Activated naive CD4-positive, alpha-beta T cell treated with anti-CD3 and anti-CD28 coated beads, Interleukin-2, amount 50 U/mL, for 24 hours (primary cell): ENCODE measurements at regions not wholly inside any gene's neighbourhood (a gene's known extent, or its start where the extent isn't known, plus 50 kb on each side); places are given as distances from the start of the nearest gene placed in this dataset.

Experiments
- H3K27ac Mint-ChIP-seq: one replicate; pipeline ENCODE4 v1.8.0; 2021; ENCODE audit warnings: mild to moderate bottlenecking, mixed read lengths
- H3K27me3 Mint-ChIP-seq: one replicate; pipeline ENCODE4 v1.8.0; 2021; ENCODE audit warnings: mixed read lengths
- H3K36me3 Mint-ChIP-seq: one replicate; pipeline ENCODE4 v1.8.0; 2021; ENCODE audit warnings: mixed read lengths
- H3K4me1 Mint-ChIP-seq: one replicate; pipeline ENCODE4 v1.8.0; 2021; ENCODE audit warnings: mixed read lengths
- H3K4me3 Mint-ChIP-seq: one replicate; pipeline ENCODE4 v1.8.0; 2021; ENCODE audit warnings: mild to moderate bottlenecking, mixed read lengths
- H3K9me3 Mint-ChIP-seq: one replicate; pipeline ENCODE4 v1.8.0; 2021; ENCODE audit warnings: mixed read lengths

DNA sequence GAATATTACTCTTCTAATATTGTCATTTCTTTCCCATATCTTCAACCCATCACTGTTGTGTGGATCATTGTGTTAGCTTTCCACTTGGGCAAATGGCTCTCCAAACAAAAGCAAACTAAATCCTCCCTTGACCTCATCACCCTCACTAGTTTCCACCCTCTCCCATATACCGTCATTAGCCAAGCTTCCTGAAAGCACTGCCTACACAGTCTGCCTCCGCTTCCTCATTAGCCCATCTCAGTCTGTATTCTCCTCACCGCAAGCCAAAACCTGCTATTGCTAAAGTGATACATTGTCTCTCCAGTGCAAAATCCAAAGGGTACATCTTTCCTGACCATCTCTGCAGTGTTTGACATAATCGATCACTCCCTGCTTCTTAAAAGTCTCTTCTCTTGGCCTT is 212.6 kb downstream of the CLIC5 start:
- H3K4me1 Mint-ChIP-seq: no peaks in the 10 kb centered on the region
- H3K9me3 Mint-ChIP-seq: no peaks in the 10 kb centered on the region
- no peak overlapping the region for H3K27ac Mint-ChIP-seq
- H3K4me3 Mint-ChIP-seq: no peak overlapping the region
- H3K36me3 Mint-ChIP-seq: no peaks in the 10 kb centered on the region
- H3K27me3 Mint-ChIP-seq: no peaks in the 10 kb centered on the region

DNA sequence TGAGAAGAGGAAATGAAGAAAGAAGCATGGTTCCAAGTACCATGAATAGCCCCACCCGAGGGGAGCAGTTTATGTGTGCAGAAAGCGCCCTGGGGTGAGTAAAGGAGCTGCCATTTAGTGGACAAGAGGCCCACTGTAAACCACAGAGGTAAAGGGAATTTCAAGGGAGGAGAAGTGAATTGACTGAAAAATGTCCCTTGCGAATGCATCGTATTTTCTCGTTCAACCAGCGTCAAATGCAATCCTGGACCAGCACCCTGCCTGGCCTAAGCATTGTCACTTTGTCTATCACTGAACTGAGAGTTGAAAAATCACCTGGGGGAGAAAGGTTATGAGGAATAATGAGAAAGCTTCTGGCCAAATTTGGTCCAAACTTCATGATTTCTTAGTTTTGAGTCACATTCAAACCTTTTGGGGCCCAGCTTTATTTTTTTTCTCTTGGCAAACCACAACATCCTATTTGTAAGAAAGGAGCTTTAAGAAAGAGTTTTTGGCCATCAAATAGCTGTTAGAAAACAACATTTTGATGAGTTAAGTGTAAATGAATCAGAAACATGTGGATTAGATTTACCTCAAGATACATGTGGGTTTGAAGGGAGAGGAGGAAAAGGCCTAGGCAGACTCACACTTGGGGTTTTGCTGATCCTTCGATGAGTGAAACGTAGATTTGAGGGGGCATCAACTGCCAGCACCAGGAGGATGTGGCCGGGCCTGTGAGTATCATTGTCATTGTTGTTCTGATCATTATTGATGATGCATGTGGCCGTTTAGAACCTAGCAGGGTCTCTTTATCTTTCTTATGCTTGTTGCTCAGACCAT is 214.0 kb downstream of the CLIC5 start:
- Mint-ChIP-seq H3K36me3 (no peaks in the 10 kb centered on the region), H3K27me3 (no peaks in the 10 kb centered on the region), H3K27ac (no peak overlapping the region), H3K4me3 (no peak overlapping the region), H3K9me3 (no peaks in the 10 kb centered on the region), H3K4me1 (no peaks in the 10 kb centered on the region)

DNA sequence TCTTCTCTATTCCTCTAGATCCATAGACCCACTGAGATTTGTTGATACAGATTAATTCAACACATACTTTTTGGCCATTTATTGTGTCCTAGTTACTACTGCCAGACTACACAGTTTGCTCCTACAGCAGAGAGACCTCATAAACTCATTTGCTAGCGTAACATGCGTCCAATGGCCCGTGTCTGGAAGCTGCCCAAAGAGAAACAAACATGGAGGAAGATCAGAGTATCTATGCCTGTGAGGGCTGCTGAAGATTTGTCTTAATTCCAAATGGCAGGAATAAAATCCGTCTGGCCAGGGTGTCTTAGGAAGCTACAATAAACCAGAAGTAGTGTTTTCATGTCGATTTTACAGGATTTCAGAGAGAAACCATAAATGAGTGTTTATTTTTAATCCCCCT is 214.7 kb downstream of the CLIC5 start:
- Mint-ChIP-seq H3K36me3 (no peaks in the 10 kb centered on the region), H3K27ac (no peak overlapping the region), H3K27me3 (no peaks in the 10 kb centered on the region), H3K4me3 (no peak overlapping the region), H3K9me3 (no peaks in the 10 kb centered on the region), H3K4me1 (no peaks in the 10 kb centered on the region)

GRCh38 chr6:45795678-45796077 is 220.0 kb downstream of the CLIC5 start:
- Mint-ChIP-seq H3K4me3 (no peak overlapping the region), H3K9me3 (no peaks in the 10 kb centered on the region), H3K4me1 (no peaks in the 10 kb centered on the region), H3K36me3 (no peaks in the 10 kb centered on the region), H3K27ac (no peak overlapping the region), H3K27me3 (no peaks in the 10 kb centered on the region)

DNA sequence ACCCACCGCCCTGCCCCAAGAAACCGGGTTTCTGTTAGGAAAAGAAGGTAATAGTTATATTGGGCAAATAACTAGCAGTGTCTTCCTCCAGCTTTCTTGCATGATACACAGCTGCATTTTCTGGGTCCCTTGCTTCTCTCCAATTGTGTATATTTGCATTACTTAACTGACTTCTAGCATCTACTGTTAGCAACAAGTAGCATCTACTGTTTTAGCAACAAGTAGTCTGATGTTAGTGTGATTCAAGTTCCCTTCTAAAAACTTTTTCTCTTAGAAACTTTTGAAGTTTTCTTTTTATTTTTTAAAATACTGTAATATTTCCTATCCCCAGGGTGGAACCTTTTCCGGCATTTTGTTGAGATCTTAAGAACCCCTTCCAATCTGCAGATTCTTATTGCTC is 221.2 kb downstream of the CLIC5 start:
- Mint-ChIP-seq H3K36me3 (no peaks in the 10 kb centered on the region), H3K4me1 (no peaks in the 10 kb centered on the region), H3K27me3 (no peaks in the 10 kb centered on the region), H3K9me3 (no peaks in the 10 kb centered on the region), H3K27ac (no peak overlapping the region), H3K4me3 (no peak overlapping the region)

- no peak overlapping the region for H3K4me3 Mint-ChIP-seq
- no peaks in the 10 kb centered on the region for H3K9me3 Mint-ChIP-seq
- no peaks in the 10 kb centered on the region for H3K4me1 Mint-ChIP-seq
- no peaks in the 10 kb centered on the region for H3K36me3 Mint-ChIP-seq
- no peak overlapping the region for H3K27ac Mint-ChIP-seq
- no peaks in the 10 kb centered on the region for H3K27me3 Mint-ChIP-seq
Observed at GRCh38 chr6:45791211-45792168, 224.2 kb downstream of the CLIC5 start.

DNA sequence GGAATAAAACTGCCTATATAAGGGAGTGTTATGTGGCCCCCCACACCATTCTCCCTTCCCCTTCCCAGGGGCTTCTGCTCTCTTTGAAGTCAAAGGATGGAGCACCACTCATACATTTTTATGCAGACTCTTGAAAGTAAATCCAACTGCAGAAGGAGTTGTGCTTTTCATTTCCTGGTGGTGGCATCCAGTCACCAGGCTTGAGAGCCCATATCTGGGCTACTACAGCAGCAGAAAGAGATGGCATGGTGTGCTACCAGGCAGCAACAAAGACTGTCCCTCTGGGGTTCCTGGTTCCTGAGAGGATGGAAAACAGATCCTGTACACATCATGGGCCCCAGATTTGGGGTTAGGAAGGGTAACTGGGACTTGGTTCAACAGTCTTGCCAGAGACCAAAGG is 226.4 kb downstream of the CLIC5 start:
- Mint-ChIP-seq H3K27me3 (no peaks in the 10 kb centered on the region), H3K27ac (no peak overlapping the region), H3K4me3 (no peak overlapping the region), H3K9me3 (no peaks in the 10 kb centered on the region), H3K4me1 (no peaks in the 10 kb centered on the region), H3K36me3 (no peaks in the 10 kb centered on the region)

DNA sequence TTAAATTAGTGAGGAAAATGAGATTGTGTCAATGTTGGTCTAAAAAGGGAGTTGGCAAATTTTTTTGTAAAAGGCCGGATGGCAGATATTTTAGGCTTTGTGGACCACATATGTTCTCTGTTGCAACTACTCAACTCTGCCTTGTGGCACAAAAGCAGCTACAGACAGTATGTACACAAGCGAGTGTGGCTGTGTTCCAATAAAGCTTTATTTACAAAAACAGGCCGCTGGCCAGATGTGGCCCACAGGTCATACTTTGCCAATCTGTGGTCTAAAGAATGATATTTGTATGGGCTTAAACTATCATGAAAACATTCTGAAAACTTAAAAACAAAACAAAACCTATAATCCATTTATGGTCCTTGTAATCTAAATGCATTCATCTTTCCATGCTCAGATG is 228.3 kb downstream of the CLIC5 start:
- no peaks in the 10 kb centered on the region for H3K27me3 Mint-ChIP-seq
- no peak overlapping the region for H3K27ac Mint-ChIP-seq
- no peaks in the 10 kb centered on the region for H3K9me3 Mint-ChIP-seq
- H3K4me1 Mint-ChIP-seq: no peaks in the 10 kb centered on the region
- H3K36me3 Mint-ChIP-seq: no peaks in the 10 kb centered on the region
- no peak overlapping the region for H3K4me3 Mint-ChIP-seq

DNA sequence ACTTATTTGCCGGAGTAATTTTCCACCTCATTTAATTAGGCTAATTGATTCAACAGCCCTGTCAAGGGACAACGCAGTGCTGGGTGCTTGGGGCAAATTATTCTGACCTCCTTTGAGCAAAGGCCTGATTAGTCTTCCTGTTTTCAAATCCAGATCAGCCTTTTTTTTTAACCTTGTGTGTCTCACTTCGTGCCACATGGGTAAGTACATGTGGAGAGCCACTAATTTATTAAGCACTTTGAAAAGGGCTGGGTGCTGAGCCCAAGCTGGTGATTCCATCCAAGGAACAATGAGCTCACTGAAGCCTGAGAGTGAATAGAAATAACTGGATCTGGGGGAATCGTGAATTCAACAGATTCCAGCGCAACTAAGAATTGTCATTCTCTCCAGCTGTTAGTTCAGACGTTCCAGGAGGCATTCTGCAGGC is 229.3 kb downstream of the CLIC5 start:
- Mint-ChIP-seq H3K36me3 (no peaks in the 10 kb centered on the region), H3K27me3 (no peaks in the 10 kb centered on the region), H3K27ac (no peak overlapping the region), H3K4me1 (no peaks in the 10 kb centered on the region), H3K4me3 (no peak overlapping the region), H3K9me3 (no peaks in the 10 kb centered on the region)

DNA sequence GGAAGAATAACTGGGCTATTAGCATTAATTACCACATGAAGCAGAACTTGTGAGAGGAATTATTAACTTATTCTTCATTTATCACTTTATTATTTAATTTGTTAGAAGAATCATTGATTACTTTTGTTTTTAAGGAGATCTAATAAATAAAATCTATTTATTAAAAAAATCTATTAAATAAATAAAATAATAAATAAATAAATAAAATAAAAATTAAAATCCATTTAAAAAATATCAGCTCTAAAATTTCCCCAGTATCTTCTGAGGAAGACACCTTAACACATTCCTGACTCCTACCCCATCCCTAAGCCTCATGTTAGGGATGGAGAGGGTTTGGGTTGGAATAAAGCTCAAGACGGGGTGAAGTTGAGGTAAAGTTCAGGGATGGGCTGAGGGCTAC is 231.4 kb downstream of the CLIC5 start:
- Mint-ChIP-seq H3K4me1 (no peaks in the 10 kb centered on the region), H3K4me3 (no peak overlapping the region), H3K27me3 (no peaks in the 10 kb centered on the region), H3K36me3 (no peaks in the 10 kb centered on the region), H3K9me3 (no peaks in the 10 kb centered on the region), H3K27ac (no peak overlapping the region)

DNA sequence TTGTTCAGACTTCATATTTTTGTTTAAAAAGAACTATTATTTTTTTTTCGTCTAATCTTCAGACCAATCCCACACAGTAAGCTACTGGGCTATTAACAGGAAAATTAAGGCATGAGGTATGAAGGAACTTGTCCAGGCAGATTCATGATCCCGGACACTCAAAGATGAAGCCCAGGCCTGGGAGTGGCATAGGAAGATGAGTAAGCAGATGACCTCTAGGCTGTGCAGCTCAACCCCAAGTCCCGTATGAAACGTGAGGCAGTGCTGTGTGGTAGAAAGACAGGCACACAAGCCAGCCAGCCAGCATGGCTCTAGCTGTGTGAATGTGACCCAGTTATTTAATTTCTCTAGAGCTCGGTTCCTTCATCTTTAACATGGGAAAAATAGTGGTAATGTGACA is 231.9 kb downstream of the CLIC5 start:
- no peaks in the 10 kb centered on the region for H3K9me3 Mint-ChIP-seq
- no peaks in the 10 kb centered on the region for H3K36me3 Mint-ChIP-seq
- no peaks in the 10 kb centered on the region for H3K4me1 Mint-ChIP-seq
- no peaks in the 10 kb centered on the region for H3K27me3 Mint-ChIP-seq
- H3K4me3 Mint-ChIP-seq: no peak overlapping the region
- H3K27ac Mint-ChIP-seq: no peak overlapping the region

DNA sequence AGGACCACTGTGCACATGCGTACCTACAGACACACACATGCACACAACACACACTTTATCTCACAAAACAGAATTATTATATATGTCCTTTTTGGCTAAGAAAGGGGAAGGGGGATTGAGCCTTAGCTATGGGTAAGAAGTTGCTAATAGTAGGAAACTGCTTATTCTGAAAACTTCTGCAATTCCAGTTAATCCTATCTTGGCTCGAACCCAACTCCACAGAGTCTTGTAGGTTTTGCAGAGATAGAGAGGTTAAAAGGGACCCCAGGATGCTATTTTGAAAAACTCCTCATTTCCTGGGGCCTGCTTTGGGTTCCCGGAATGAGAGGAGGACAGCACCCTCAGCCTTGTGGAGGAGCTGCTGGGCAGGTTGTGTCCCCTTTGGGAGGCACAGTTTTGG is 233.8 kb downstream of the CLIC5 start:
- no peak overlapping the region for H3K27ac Mint-ChIP-seq

GRCh38 chr6:45780523-45780922 is 235.1 kb downstream of the CLIC5 start:
- Mint-ChIP-seq H3K27ac (no peak overlapping the region), H3K4me3 (no peak overlapping the region), H3K9me3 (no peaks in the 10 kb centered on the region), H3K27me3 (no peaks in the 10 kb centered on the region), H3K36me3 (no peaks in the 10 kb centered on the region), H3K4me1 (no peaks in the 10 kb centered on the region)

More for the DNA sequence above, 233.8 kb downstream of the CLIC5 start:
- Mint-ChIP-seq H3K4me1 (no peaks in the 10 kb centered on the region), H3K36me3 (no peaks in the 10 kb centered on the region), H3K9me3 (no peaks in the 10 kb centered on the region), H3K4me3 (no peak overlapping the region), H3K27me3 (no peaks in the 10 kb centered on the region)

GRCh38 chr6:45775026-45775697 is 240.5 kb downstream of the CLIC5 start:
- H3K27ac Mint-ChIP-seq: no peak overlapping the region
- no peaks in the 10 kb centered on the region for H3K36me3 Mint-ChIP-seq
- H3K9me3 Mint-ChIP-seq: no peaks in the 10 kb centered on the region
- H3K27me3 Mint-ChIP-seq: peaks cover 8% of the 10 kb centered on the region
- no peak overlapping the region for H3K4me3 Mint-ChIP-seq
- no peaks in the 10 kb centered on the region for H3K4me1 Mint-ChIP-seq

- Mint-ChIP-seq H3K27me3 (peaks cover 8% of the 10 kb centered on the region), H3K4me1 (no peaks in the 10 kb centered on the region), H3K9me3 (no peaks in the 10 kb centered on the region), H3K27ac (no peak overlapping the region), H3K36me3 (no peaks in the 10 kb centered on the region), H3K4me3 (no peak overlapping the region)
Observed at GRCh38 chr6:45773906-45774305, 241.8 kb downstream of the CLIC5 start.
